ENCODE measurements at regions not wholly inside any gene's neighbourhood (a gene's known extent, or its start where the extent isn't known, plus 50 kb on each side); places are given as distances from the start of the nearest gene placed in this dataset.

DNA sequence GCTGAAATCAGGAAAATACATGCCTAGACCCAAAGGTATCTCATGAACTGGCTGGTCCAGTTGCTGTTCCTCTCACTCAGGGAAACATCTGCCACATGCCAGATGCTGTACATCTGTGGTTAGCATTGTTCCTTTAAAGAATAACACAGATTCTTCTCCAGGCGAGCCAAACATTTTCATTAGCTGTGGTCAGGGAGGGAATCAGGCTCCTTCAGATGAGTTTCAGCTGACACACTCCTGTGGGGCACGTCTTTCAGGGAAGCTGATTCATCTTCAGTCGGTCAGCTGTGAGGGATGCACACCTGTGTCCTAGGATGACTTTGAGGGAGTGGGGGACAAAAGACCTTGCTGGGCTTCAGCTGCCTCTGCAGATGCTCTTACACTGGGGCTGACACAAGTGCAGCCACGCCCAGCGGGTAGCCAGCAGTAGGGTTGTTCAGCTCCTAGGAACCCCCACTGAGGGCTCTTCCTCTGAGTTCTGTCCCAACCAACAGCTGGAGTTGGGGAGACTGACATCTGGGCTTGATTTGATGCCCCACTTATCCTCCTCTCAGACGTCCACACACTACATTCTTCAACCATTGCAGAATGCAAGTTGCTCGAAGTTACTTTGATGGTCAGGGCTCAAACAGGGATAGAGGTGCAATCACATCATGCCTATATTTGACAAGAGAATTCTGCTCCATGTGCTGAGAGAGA, 155.0 kb downstream of the NUAK1 start:
- TF ChIP-seq, protein P1, sequence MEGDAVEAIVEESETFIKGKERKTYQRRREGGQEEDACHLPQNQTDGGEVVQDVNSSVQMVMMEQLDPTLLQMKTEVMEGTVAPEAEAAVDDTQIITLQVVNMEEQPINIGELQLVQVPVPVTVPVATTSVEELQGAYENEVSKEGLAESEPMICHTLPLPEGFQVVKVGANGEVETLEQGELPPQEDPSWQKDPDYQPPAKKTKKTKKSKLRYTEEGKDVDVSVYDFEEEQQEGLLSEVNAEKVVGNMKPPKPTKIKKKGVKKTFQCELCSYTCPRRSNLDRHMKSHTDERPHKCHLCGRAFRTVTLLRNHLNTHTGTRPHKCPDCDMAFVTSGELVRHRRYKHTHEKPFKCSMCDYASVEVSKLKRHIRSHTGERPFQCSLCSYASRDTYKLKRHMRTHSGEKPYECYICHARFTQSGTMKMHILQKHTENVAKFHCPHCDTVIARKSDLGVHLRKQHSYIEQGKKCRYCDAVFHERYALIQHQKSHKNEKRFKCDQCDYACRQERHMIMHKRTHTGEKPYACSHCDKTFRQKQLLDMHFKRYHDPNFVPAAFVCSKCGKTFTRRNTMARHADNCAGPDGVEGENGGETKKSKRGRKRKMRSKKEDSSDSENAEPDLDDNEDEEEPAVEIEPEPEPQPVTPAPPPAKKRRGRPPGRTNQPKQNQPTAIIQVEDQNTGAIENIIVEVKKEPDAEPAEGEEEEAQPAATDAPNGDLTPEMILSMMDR (IDR thresholded peaks at IDR 0.05), result no peak
- TF ChIP-seq POLR2A (IDR thresholded peaks at IDR 0.05), result no peak

All from uterus (tissue), 2 donors.